Upper lobe of left lung (tissue), 6 donors: ENCODE measurements at regions not wholly inside any gene's neighbourhood (a gene's known extent, or its start where the extent isn't known, plus 50 kb on each side); places are given as distances from the start of the nearest gene placed in this dataset.

Source experiments
- ATAC-seq, 2 donors: fragments of 200-7000 bp; cut with Tn5 transposase; one replicate each; pipeline ENCODE4 v1.9.1; 2022; ENCODE audit warnings: mild to moderate bottlenecking in 2 of 2, moderate library complexity in 2 of 2; ENCODE audit not compliant: low FRiP score in 2 of 2
- DNase-seq, 2 donors: peaks; one replicate each; pipeline ENCODE4 v3.0.0-alpha.2; 2019 to 2020
- H3K27ac ChIP-seq, 4 donors: fragments of 200-600 bp; sonication (generic); one replicate each; pipeline ENCODE4 v1.5.1; 2016 to 2019
- H3K27me3 ChIP-seq, 4 donors: fragments of 200-600 bp; sonication (generic); one replicate each; pipeline ENCODE4 v1.5.1; 2017 to 2019
- H3K36me3 ChIP-seq, 4 donors: fragments of 200-600 bp; sonication (generic); one replicate each; pipeline ENCODE4 v1.5.1; 2016 to 2019
- H3K4me1 ChIP-seq, 4 donors: fragments of 200-600 bp; sonication (generic); one replicate each; pipeline ENCODE4 v1.5.1; 2018 to 2019
- H3K4me3 ChIP-seq, 4 donors: fragments of 200-600 bp; sonication (generic); one replicate each; pipeline ENCODE4 v1.5.1; 2017 to 2019; ENCODE audit warnings: mild to moderate bottlenecking in 2 of 4, moderate library complexity in 1 of 4
- H3K9me3 ChIP-seq, 4 donors: fragments of 200-600 bp; sonication (generic); one replicate each; pipeline ENCODE4 v1.5.1; 2018 to 2019
- EP300 ChIP-seq, 4 donors: sonication (generic); formaldehyde crosslinking; IDR thresholded peaks; one replicate each; pipeline ENCODE4 v1.5.1; 2017; ENCODE audit warnings: antibody characterized with exemption in 4 of 4, control low read depth in 2 of 4
- POLR2A ChIP-seq, 4 donors: fragments of 450-650 bp; IDR thresholded peaks; one replicate each; pipeline ENCODE4 v1.5.1; 2016 to 2017; ENCODE audit warnings: antibody characterized with exemption in 4 of 4, mild to moderate bottlenecking in 2 of 4
- POLR2AphosphoS5 ChIP-seq, 2 donors: sonication (generic); formaldehyde crosslinking; IDR thresholded peaks; one replicate each; pipeline ENCODE4 v1.5.1; 2017; ENCODE audit warnings: antibody characterized with exemption in 2 of 2
- WGBS, 2 donors: methylation state at CpG; one replicate each; pipeline ENCODE4 v1.1.5; 2017 to 2018; 5-methylcytosine and 5-hydroxymethylcytosine counted together
- TF ChIP-seq, protein P1 (sequence below), 6 experiments: fragments of 450-650 bp in 4 of 6; fragments of 200-600 bp in 2 of 6; sonication (generic) in 2 of 6; IDR thresholded peaks; one replicate each; pipeline ENCODE4 v1.5.1; 2016 to 2019; ENCODE audit warnings: antibody characterized with exemption in 6 of 6
- donor health status: DM: no; HTN: no; CAD: no; lungs with moderate emphysema.
- donor health status: DM: no; HTN: yes; CAD: no; lungs with severe emphysema.

DNA sequence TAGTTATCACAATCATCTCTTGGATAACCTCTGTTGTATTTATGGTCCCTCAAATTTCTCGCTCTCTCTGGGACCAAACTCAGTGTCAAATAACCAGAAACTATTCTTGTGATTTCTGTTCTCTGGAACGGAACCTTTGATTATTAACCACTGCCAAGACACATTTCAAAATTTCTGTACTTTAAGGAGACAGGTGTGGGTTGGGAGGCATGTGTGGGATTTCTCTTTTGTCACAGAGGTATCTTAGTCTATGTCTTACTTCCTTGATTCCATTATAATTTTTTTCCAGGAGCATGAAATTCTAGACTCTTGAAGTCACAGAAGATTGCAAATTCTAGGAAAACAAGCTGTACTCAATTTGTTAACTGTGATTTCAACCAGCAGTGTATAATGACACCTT lies 919.0 kb upstream of the B3GALT2 start:
- WGBS, 2 donors, result 84 to 88% methylated on average over 2 of the region's 2 CpGs
- DNase-seq (no peak), ATAC-seq (no peak)
- H3K36me3 ChIP-seq, result no peaks in the 10 kb centered on the region
- TF ChIP-seq, protein P1, sequence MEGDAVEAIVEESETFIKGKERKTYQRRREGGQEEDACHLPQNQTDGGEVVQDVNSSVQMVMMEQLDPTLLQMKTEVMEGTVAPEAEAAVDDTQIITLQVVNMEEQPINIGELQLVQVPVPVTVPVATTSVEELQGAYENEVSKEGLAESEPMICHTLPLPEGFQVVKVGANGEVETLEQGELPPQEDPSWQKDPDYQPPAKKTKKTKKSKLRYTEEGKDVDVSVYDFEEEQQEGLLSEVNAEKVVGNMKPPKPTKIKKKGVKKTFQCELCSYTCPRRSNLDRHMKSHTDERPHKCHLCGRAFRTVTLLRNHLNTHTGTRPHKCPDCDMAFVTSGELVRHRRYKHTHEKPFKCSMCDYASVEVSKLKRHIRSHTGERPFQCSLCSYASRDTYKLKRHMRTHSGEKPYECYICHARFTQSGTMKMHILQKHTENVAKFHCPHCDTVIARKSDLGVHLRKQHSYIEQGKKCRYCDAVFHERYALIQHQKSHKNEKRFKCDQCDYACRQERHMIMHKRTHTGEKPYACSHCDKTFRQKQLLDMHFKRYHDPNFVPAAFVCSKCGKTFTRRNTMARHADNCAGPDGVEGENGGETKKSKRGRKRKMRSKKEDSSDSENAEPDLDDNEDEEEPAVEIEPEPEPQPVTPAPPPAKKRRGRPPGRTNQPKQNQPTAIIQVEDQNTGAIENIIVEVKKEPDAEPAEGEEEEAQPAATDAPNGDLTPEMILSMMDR (IDR thresholded peaks at IDR 0.05), result no peak
- TF ChIP-seq POLR2A (IDR thresholded peaks at IDR 0.05), result no peak
- TF ChIP-seq EP300 (IDR thresholded peaks at IDR 0.05), result no peak
- no peak for TF ChIP-seq POLR2AphosphoS5 (IDR thresholded peaks at IDR 0.05)
- no peaks in the 10 kb centered on the region for H3K27me3 ChIP-seq
- H3K4me3 ChIP-seq, result no peak overlapping the region
- H3K27ac ChIP-seq, result no peak overlapping the region
- no peaks in the 10 kb centered on the region for H3K4me1 ChIP-seq
- H3K9me3 ChIP-seq, result no peaks in the 10 kb centered on the region

DNA sequence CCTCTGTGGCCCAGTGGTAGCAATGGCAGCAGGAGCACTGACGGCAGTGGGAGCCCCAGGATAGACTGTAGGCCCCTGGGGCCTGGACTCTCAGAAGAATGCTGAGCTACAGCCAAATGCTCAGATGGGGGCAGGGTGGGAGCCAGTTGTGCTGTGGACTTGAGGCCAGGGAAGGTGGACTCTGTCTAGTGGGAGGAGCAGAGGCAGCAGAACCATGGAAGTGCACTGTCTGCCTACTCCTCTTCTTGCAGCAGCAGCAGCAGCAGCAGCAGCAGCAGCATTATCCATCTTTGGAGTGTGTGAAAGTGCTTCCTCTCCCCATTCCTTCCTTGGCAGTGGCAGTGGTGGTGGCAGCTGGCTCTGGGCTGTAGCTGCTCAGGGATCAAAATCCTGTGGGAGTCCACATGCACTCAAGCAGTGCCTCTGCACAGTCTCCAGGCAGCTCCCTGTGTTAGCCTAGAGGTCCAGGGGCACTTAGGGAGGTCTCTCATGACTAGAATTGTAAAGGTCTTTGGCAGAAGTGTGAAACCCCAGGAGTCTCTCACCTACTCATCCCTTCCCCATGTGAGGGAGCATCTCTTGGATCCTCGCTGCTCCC lies 917.9 kb upstream of the B3GALT2 start:
- H3K36me3 ChIP-seq, result no peaks in the 10 kb centered on the region
- H3K27ac ChIP-seq, result no peak overlapping the region
- DNase-seq (no peak), ATAC-seq (no peak)
- no peak overlapping the region for H3K4me3 ChIP-seq
- no peaks in the 10 kb centered on the region for H3K27me3 ChIP-seq
- no peaks in the 10 kb centered on the region for H3K4me1 ChIP-seq
- no peaks in the 10 kb centered on the region for H3K9me3 ChIP-seq
- WGBS, 2 donors, result 85 to 90% methylated on average over 2 of the region's 2 CpGs
- TF ChIP-seq POLR2A (IDR thresholded peaks at IDR 0.05), result no peak
- TF ChIP-seq, protein P1 (IDR thresholded peaks at IDR 0.05), result no peak

DNA sequence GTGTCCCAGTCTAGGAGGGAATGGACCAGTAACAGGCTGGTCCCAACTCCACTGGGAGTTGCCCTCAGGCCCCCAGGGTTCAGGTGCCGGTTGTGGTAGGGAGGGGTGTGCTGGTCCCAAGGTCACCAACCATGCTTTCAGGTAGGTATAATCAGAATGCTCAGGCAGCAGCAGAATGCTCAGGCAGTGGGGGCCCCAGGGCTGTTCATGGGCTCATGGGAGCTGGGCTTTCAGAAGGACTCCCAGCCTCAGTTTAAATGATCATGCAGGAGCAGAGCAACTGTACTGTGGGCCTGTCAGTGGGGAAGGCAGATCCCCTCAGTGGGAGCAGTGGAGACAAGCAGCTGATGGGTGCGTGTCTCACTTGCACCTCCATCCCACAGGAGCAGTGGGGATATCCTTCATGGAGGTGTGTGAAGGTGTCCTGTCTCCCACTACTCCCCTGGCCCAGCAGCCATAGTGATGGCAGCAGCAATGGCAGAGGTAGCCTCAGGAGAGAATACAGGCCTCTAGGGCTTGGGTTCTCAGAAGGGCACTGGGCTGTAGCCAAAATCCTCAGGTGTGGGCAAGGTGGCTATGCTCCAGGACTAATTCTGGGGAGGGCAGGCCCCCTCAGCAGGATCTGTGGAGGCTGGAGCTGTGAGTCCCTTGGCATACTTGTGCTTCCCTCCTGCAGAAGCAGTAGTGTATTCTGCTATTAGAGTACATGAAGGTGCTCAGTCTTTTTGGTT lies 917.3 kb upstream of the B3GALT2 start:
- Histone ChIP-seq H3K27me3 (no peaks in the 10 kb centered on the region), H3K9me3 (no peaks in the 10 kb centered on the region), H3K4me1 (no peaks in the 10 kb centered on the region), H3K36me3 (no peaks in the 10 kb centered on the region), H3K4me3 (no peak overlapping the region), H3K27ac (no peak overlapping the region)
- no peak for DNase-seq
- TF ChIP-seq EP300 (IDR thresholded peaks at IDR 0.05), result no peak
- TF ChIP-seq POLR2AphosphoS5 (IDR thresholded peaks at IDR 0.05), result no peak
- TF ChIP-seq POLR2A (IDR thresholded peaks at IDR 0.05), result no peak
- WGBS, 2 donors, result 100% methylated on average over 1 to 2 of the region's 2 CpGs
- peak; percentile 21 to 55 for ATAC-seq

- H3K4me3 ChIP-seq, result no peak overlapping the region
- no peaks in the 10 kb centered on the region for H3K4me1 ChIP-seq
- no peak for DNase-seq
- no peaks in the 10 kb centered on the region for H3K27me3 ChIP-seq
- no peaks in the 10 kb centered on the region for H3K36me3 ChIP-seq
- WGBS, 2 donors, result 86 to 100% methylated on average over 1 of the region's 1 CpG
- H3K9me3 ChIP-seq, result no peaks in the 10 kb centered on the region
- no peak overlapping the region for H3K27ac ChIP-seq
- TF ChIP-seq EP300 (IDR thresholded peaks at IDR 0.05), result no peak
- no peak for TF ChIP-seq POLR2AphosphoS5 (IDR thresholded peaks at IDR 0.05)
- TF ChIP-seq, protein P1 (IDR thresholded peaks at IDR 0.05), result no peak
- TF ChIP-seq POLR2A (IDR thresholded peaks at IDR 0.05), result no peak
- peak in 1 of 2 donors; percentile 22 for ATAC-seq
Measured at GRCh38 chr1:194103101-194103500, 916.7 kb upstream of the B3GALT2 start.

- TF ChIP-seq POLR2AphosphoS5 (IDR thresholded peaks at IDR 0.05), result no peak
- no peak for TF ChIP-seq EP300 (IDR thresholded peaks at IDR 0.05)
- 68 to 72% methylated on average over 2 of the region's 2 CpGs for WGBS, 2 donors
- no peak overlapping the region for H3K4me3 ChIP-seq
- H3K9me3 ChIP-seq, result no peaks in the 10 kb centered on the region
- no peaks in the 10 kb centered on the region for H3K4me1 ChIP-seq
- no peaks in the 10 kb centered on the region for H3K27me3 ChIP-seq
- no peaks in the 10 kb centered on the region for H3K36me3 ChIP-seq
- DNase-seq, result no peak
- H3K27ac ChIP-seq, result no peak overlapping the region
- no peak for ATAC-seq
Measured at GRCh38 chr1:194102607-194103006, 916.2 kb upstream of the B3GALT2 start.

DNA sequence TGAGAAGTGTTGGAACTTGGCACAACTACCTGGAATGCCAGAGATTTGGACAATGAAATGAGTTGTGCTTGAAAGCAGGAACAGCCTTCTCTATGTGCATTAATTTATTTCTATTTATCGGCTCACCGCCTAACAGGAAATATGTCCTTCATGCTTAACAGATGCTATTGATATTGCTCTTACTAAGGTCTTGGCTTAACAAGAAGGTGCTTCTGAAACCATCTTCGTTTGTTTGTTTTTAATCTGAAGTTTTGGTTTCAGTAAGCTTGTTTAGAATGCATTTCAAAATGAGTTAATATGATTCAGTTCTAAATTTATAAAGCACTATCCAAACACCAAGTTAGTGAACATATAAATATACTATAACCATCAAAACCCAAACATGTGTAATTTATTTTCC lies 898.3 kb upstream of the B3GALT2 start:
- H3K4me1 ChIP-seq, result no peaks in the 10 kb centered on the region
- WGBS, 2 donors, result 51 to 62% methylated on average over 3 of the region's 3 CpGs
- H3K4me3 ChIP-seq, result no peak overlapping the region
- ATAC-seq, result no peak
- H3K27ac ChIP-seq, result no peak overlapping the region
- H3K27me3 ChIP-seq, result no peaks in the 10 kb centered on the region
- DNase-seq, result no peak
- H3K9me3 ChIP-seq, result no peaks in the 10 kb centered on the region
- TF ChIP-seq POLR2A (IDR thresholded peaks at IDR 0.05), result no peak
- no peak for TF ChIP-seq EP300 (IDR thresholded peaks at IDR 0.05)
- TF ChIP-seq, protein P1 (IDR thresholded peaks at IDR 0.05), result no peak
- TF ChIP-seq POLR2AphosphoS5 (IDR thresholded peaks at IDR 0.05), result no peak
- H3K36me3 ChIP-seq, result no peaks in the 10 kb centered on the region
